CD4-positive, alpha-beta T cell (primary cell): ENCODE measurements at regions not wholly inside any gene's neighbourhood (a gene's known extent, or its start where the extent isn't known, plus 50 kb on each side); places are given as distances from the start of the nearest gene placed in this dataset.

Experiments used
- ATAC-seq: fragments of 200-7000 bp; cut with Tn5 transposase; one replicate; pipeline ENCODE4 v1.10.0; 2022; ENCODE audit warnings: mild to moderate bottlenecking; ENCODE audit not compliant: poor library complexity
- CTCF ChIA-PET: fragments of 350-600 bp; sonication (Branson Sonifier 250); formaldehyde crosslinking; loops from one replicate; lab custom pipeline; 2021; ENCODE audit warnings: antibody characterized with exemption, inconsistent platforms; lab: Charles Lee
- POLR2A ChIA-PET: fragments of 350-600 bp; sonication (Branson Sonifier 250); formaldehyde crosslinking; loops from one replicate; lab custom pipeline; 2021; ENCODE audit warnings: antibody characterized with exemption, inconsistent platforms; lab: Charles Lee
- DNase-seq, 14 experiments: peaks; one replicate each; pipeline ENCODE4 v3.0.0-alpha.2; 2013 to 2020; ENCODE audit warnings: mixed read lengths in 2 of 14
- H3K27ac ChIP-seq, 2 donors: one replicate each; pipeline versions ENCODE4 v1.5.1 to v1.7.0; 2013; ENCODE audit warnings: low read length in 2 of 2, low read depth in 1 of 2, mild to moderate bottlenecking in 1 of 2
- H3K27me3 ChIP-seq, 2 experiments: 1 replicate in 1 of 2; 2 replicates in 1 of 2; pipeline versions ENCODE4 v1.6.1 to v1.7.0; 2013; ENCODE audit warnings: low read length in 2 of 2, control low read depth in 1 of 2, mild to moderate bottlenecking in 1 of 2, moderate library complexity in 1 of 2; ENCODE audit not compliant: insufficient read depth in 2 of 2, control insufficient read depth in 1 of 2
- H3K36me3 ChIP-seq: one replicate; pipeline ENCODE4 v1.6.1; 2013; ENCODE audit warnings: low read length, control low read depth; ENCODE audit not compliant: insufficient read depth
- H3K4me1 ChIP-seq: one replicate; pipeline ENCODE4 v1.6.1; 2013; ENCODE audit warnings: low read length, control low read depth; ENCODE audit not compliant: insufficient read depth
- H3K4me3 ChIP-seq: one replicate; pipeline ENCODE4 v1.5.1; 2013; ENCODE audit warnings: mild to moderate bottlenecking, low read length, moderate library complexity
- H3K9me3 ChIP-seq, 2 experiments: 1 replicate in 1 of 2; 2 replicates in 1 of 2; pipeline versions ENCODE4 v1.6.1 to v1.7.0; 2013; ENCODE audit warnings: low read length in 2 of 2, mild to moderate bottlenecking in 2 of 2, control low read depth in 1 of 2, moderate library complexity in 1 of 2; ENCODE audit not compliant: control insufficient read depth in 1 of 2, insufficient read depth in 1 of 2
- H3K27ac Mint-ChIP-seq: one replicate; pipeline ENCODE4 v1.8.0; 2020; ENCODE audit warnings: mixed read lengths
- H3K27me3 Mint-ChIP-seq: one replicate; pipeline ENCODE4 v1.8.0; 2021; ENCODE audit warnings: mixed read lengths
- H3K36me3 Mint-ChIP-seq: one replicate; pipeline ENCODE4 v1.8.0; 2021; ENCODE audit warnings: low read depth, mixed read lengths
- H3K4me1 Mint-ChIP-seq: one replicate; pipeline ENCODE4 v1.8.0; 2021; ENCODE audit warnings: low read depth, mixed read lengths
- H3K4me3 Mint-ChIP-seq: one replicate; pipeline ENCODE4 v1.8.0; 2020; ENCODE audit warnings: mild to moderate bottlenecking, mixed read lengths
- H3K9me3 Mint-ChIP-seq: one replicate; pipeline ENCODE4 v1.8.0; 2020; ENCODE audit warnings: mixed read lengths
- CTCF ChIP-seq: fragments of 200-600 bp; IDR thresholded peaks from one replicate; pipeline ENCODE4 v1.8.0; 2022; ENCODE audit warnings: antibody characterized with exemption, mild to moderate bottlenecking
- intact Hi-C, 2 experiments: fragments of 100-400 bp; cut with DNase I in 1 of 2; cut with micrococcal nuclease in 1 of 2; formaldehyde crosslinking; loops; one replicate each; pipeline versions ENCODE4 v1.15.1 to v1.9.0; 2023 to 2025; cut with DNase I, micrococcal nuclease

GRCh38 chr1:228862542-228863505 is 127.5 kb downstream of the RHOU start:
- DNase-seq (no peak), ATAC-seq (no peak)
- no peaks in the 10 kb centered on the region for H3K27me3 ChIP-seq
- intact Hi-C loops, result no loop called here
- H3K27ac ChIP-seq, result no peak overlapping the region
- Mint-ChIP-seq H3K27ac (peak overlapping the region; percentile 18), H3K9me3 (no peaks in the 10 kb centered on the region), H3K27me3 (peaks cover 4% of the 10 kb centered on the region), H3K36me3 (no peaks in the 10 kb centered on the region), H3K4me1 (peaks cover 41% of the 10 kb centered on the region), H3K4me3 (no peak overlapping the region)
- H3K36me3 ChIP-seq, result no peaks in the 10 kb centered on the region
- ChIA-PET POLR2A (no interaction called here), CTCF (no interaction called here)
- no peak overlapping the region for H3K4me3 ChIP-seq
- no peaks in the 10 kb centered on the region for H3K9me3 ChIP-seq
- peaks cover 19% of the 10 kb centered on the region for H3K4me1 ChIP-seq
- no peak for TF ChIP-seq CTCF

- Mint-ChIP-seq H3K27ac (peak overlapping the region; percentile 18), H3K4me3 (peak overlapping the region; percentile 45), H3K36me3 (no peaks in the 10 kb centered on the region), H3K27me3 (peaks cover 4% of the 10 kb centered on the region), H3K9me3 (no peaks in the 10 kb centered on the region), H3K4me1 (peaks cover 43% of the 10 kb centered on the region)
- H3K4me3 ChIP-seq, result no peak overlapping the region
- no peaks in the 10 kb centered on the region for H3K36me3 ChIP-seq
- no peak for TF ChIP-seq CTCF
- intact Hi-C loops, result no loop called here
- no peak for ATAC-seq
- no peaks in the 10 kb centered on the region for H3K27me3 ChIP-seq
- peaks cover 19% of the 10 kb centered on the region for H3K4me1 ChIP-seq
- no peaks in the 10 kb centered on the region for H3K9me3 ChIP-seq
- POLR2A ChIA-PET, result interaction anchor here (0.6 to 1.3 kb wide), 2 partner anchors 15 to 70 kb away, joined by 3 read pairs; no protein-coding TSS in a partner anchor
- H3K27ac ChIP-seq, result no peak overlapping the region
- CTCF ChIA-PET, result no interaction called here
- DNase-seq, result peak in 1 of 14 experiments; percentile 13
Observed at GRCh38 chr1:228863776-228864175, 128.5 kb downstream of the RHOU start.

- POLR2A ChIA-PET, result no interaction called here
- TF ChIP-seq CTCF, result no peak
- Mint-ChIP-seq H3K9me3 (no peaks in the 10 kb centered on the region), H3K27ac (peak overlapping the region; percentile 15), H3K4me1 (peaks cover 43% of the 10 kb centered on the region), H3K27me3 (no peaks in the 10 kb centered on the region), H3K36me3 (no peaks in the 10 kb centered on the region), H3K4me3 (no peak overlapping the region)
- intact Hi-C loops, result no loop called here
- ATAC-seq (no peak), DNase-seq (no peak)
- Histone ChIP-seq H3K27ac (no peak overlapping the region), H3K4me1 (peaks cover 19% of the 10 kb centered on the region), H3K27me3 (no peaks in the 10 kb centered on the region), H3K36me3 (no peaks in the 10 kb centered on the region), H3K4me3 (no peak overlapping the region), H3K9me3 (no peaks in the 10 kb centered on the region)
- CTCF ChIA-PET, result no interaction called here
Observed at GRCh38 chr1:228865627-228866330, 130.5 kb downstream of the RHOU start.
